DND-41 (cell line): ENCODE measurements at regions not wholly inside any gene's neighbourhood (a gene's known extent, or its start where the extent isn't known, plus 50 kb on each side); places are given as distances from the start of the nearest gene placed in this dataset.

Experiments used
- EZH2 ChIP-seq: IDR thresholded peaks from 3 replicates; pipeline ENCODE4 v1.6.1; 2012; ENCODE audit warnings: borderline replicate concordance, low read depth, mild to moderate bottlenecking, moderate library complexity, low read length, inconsistent platforms; ENCODE audit not compliant: severe bottlenecking
- TF ChIP-seq, protein P1 (sequence below): IDR thresholded peaks from 2 replicates; pipeline ENCODE4 v1.5.1; 2012; ENCODE audit warnings: borderline replicate concordance, low read length, moderate library complexity, mild to moderate bottlenecking; ENCODE audit not compliant: poor library complexity, severe bottlenecking; ENCODE audit errors: extremely low read depth

DNA sequence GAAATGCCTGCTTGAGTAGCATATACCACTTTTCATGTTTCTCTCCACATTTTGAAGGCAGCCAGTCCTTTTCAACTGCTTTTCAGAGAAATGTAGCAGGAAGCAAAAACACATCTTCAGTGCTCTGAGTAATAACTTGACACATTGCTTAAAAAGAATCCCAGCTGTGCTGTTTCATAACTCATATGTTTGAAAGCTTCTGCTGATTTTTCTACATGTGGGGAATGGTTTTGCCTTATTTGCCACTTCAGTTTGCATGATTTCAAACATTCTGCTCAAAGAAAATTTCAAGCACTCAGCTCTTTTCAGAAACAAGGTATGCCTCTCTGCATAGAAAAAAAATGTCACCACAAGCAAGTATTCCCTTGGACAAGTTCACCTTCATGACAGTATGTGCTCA, 732.8 kb downstream of the POM121L12 start:
- TF ChIP-seq, protein P1, sequence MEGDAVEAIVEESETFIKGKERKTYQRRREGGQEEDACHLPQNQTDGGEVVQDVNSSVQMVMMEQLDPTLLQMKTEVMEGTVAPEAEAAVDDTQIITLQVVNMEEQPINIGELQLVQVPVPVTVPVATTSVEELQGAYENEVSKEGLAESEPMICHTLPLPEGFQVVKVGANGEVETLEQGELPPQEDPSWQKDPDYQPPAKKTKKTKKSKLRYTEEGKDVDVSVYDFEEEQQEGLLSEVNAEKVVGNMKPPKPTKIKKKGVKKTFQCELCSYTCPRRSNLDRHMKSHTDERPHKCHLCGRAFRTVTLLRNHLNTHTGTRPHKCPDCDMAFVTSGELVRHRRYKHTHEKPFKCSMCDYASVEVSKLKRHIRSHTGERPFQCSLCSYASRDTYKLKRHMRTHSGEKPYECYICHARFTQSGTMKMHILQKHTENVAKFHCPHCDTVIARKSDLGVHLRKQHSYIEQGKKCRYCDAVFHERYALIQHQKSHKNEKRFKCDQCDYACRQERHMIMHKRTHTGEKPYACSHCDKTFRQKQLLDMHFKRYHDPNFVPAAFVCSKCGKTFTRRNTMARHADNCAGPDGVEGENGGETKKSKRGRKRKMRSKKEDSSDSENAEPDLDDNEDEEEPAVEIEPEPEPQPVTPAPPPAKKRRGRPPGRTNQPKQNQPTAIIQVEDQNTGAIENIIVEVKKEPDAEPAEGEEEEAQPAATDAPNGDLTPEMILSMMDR = no peak
- no peak for TF ChIP-seq EZH2
